GM18505 (cell line): ENCODE measurements at regions not wholly inside any gene's neighbourhood (a gene's known extent, or its start where the extent isn't known, plus 50 kb on each side); places are given as distances from the start of the nearest gene placed in this dataset.
"Not testable (repeated sequence)": the region's sequence is repeated elsewhere in the genome, so short reads cannot be mapped to it uniquely, and the experiment has no call there.

Source experiments
- ATAC-seq: cut with Tn5 transposase; IDR thresholded peaks from one replicate; pipeline ENCODE4 v1.9.1; 2021; ENCODE audit not compliant: unreplicated experiment
- POLR2A ChIP-seq: IDR thresholded peaks from 4 replicates; pipeline ENCODE4 v1.6.1; 2011; ENCODE audit warnings: borderline replicate concordance; ENCODE audit not compliant: insufficient read depth, insufficient read length; ENCODE audit errors: extremely low read depth

DNA sequence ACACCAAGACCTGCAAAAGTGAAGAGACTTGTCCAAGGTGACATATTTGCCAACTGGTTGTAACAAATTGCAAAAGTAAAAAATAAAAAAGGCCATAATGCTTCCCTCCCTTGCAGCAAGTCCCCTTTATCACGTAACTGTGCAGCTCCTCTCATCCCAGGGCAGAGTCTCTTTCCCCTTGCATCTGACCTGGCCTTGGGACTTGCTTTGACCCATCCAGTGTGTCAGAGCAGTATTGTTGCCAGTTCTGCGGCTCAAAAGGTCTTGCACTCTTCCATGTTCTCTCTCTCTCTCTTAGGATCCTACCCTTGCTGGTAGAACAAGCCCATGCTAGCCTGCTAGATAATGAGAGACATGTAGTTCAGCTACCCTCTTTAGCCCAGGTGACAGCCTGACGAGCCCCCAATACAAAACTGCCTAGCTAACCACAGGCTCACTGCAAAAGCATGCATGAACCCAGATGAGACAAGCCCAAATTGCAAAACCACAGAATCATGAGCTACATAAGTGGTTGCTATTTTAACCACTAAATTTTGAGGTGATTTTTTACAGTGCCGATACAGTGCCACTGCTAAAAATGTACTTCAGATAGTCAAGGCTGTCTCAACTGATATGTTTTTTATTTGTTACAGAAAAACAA is 289.5 kb upstream of the PPARGC1A start:
- no peak for TF ChIP-seq POLR2A
- no peak for ATAC-seq

DNA sequence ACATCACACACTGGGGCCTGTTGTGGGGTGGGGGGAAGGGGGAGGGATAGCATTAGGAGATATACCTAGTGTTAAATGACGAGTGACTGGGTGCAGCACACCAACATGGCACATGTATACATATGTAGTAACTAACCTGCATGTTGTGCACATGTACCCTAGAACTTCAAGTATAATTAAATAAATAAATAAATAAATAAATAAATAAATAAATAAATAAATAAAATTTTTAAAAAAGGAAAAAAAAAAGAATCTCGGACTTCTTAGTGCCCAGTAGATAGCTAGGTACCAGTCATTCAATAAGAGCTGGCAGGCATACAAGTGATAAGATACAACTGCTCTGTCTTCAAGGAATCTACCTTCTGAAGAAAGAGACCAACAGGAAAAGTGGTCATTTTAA is 287.6 kb upstream of the PPARGC1A start:
- ATAC-seq = not testable (repeated sequence)

DNA sequence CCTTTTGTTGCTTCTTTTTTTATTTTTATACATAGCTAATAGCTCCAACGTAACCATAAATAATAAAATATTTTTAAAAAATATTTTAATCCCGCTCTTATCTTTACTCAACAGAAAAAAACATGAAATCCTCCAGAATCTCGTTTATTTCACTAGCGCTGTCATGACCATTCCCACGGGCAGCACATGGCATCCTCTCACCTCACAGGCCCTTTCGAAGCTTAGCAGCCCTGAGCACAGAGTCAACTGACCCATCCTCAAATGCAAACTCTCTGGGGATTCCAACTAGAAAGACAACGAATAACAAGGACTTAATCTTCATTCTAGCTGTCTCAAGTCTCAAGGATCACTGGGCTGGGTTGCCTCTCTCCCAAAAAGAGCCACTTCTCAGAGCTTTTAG is 285.9 kb upstream of the PPARGC1A start:
- no peak for TF ChIP-seq POLR2A
- ATAC-seq = no peak

DNA sequence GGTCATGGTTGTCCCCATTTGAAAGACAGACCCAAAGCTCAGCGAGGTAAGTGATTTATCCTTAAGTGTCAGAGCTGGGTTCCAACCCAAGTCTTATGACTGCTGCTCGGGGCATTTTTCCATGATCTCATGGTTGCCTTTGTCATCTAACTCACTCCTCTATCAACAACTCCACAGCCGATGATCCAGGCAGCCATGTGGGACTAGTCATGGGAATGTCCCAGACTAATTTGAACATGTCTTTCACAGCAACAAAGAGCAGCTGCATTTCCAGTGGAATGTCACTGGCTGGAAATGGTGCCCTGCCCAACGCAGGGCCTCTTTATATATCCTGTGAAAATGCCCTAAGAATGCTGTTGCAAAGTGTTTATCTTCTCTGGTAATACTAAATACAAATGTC is 284.8 kb upstream of the PPARGC1A start:
- no peak for ATAC-seq
- TF ChIP-seq POLR2A = no peak

DNA sequence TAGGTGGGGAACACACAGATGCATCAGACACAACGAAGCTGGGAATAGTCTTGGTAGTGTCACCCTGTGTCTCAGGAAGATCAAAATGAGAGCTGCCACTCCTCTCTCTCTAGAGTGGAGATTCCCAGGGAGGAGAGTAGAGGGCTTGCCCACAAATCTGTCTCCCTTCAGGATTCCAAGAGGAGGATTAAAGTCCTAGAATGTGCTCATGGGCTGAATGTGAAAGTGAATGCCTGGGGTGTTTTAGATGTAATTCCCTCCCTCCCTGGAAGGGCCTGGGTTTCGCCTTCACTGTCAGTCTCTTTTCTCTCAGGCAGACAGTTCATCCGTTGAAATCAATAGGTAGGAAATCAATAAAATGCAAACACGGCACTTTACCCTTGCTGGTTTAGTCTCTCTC is 282.6 kb upstream of the PPARGC1A start:
- TF ChIP-seq POLR2A = no peak

DNA sequence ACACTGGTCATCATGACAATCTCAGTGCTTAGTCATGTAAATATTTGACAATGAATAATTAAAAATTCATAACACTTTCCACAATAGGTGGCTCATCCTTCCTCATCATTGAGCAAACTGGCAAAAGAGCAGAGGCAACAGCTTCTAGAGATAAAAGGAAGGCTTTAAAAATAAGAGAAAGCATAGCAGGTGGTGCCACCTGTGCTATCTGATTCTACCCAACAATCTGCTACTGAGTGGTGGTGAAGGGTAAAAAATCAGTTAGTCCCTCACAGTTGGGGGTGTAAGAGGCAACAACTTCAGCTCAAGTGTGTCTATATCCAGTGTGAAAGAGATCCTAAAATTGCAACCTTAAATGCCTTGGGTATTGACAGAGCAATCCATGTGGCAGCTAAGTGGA is 280.1 kb upstream of the PPARGC1A start:
- TF ChIP-seq POLR2A = no peak
- no peak for ATAC-seq

More for the DNA sequence above, 282.6 kb upstream of the PPARGC1A start:
- ATAC-seq = no peak

DNA sequence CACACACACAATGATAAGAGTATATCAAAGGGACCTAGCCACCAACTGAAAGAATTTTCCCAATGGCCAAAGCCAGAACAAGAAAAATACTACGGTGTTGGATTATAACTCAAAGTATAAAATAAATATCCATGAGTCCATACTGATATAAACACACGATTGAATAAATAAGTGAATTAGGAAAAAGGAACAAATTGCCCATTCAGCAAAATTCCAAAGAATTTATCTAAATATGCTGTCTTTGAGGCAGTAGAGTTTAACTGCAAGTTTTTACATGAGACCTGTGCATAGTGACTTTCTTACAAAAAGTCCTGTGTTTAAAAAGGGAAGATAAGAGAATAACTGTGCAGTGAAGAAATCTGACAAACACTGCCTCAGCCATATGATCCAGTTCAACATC is 278.8 kb upstream of the PPARGC1A start:
- no peak for TF ChIP-seq POLR2A
- no peak for ATAC-seq

DNA sequence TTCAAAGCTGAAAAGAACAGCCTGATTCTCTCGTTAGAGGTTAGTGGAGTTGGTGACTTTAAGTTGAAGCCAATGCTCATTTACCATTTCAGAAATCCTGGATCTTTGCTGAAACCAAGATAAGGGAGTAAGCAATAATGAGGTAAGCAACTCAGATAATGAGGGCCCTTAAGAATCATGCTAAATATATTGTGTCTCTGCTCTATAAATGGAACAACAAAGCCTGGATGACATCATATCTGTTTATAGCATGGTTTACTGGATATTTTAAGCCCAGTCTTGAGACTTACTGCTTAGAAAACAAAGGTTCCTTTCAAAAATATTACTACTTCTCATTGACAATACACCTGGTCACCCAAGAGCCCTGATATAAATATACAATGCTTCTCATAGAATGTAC is 276.7 kb upstream of the PPARGC1A start:
- ATAC-seq = no peak
- TF ChIP-seq POLR2A = no peak

DNA sequence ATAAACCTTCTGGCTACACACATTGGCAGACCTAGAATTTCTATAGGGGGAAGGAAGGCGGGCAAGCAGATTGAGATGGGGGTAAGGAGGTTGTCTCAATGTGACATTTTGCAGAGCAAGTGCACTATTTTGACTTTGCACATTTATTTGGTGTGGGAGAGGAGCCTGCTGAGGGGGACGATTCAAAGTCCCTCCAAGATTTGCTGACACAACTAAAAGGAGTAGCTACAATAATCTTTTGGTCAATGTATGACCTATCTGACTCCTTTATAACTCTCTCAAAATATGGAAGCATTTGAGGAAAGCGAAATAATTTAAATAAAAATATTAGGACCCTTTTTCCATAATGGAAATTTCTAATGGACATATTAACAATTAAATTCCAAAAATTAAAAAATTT is 274.9 kb upstream of the PPARGC1A start:
- TF ChIP-seq POLR2A = no peak
- no peak for ATAC-seq

DNA sequence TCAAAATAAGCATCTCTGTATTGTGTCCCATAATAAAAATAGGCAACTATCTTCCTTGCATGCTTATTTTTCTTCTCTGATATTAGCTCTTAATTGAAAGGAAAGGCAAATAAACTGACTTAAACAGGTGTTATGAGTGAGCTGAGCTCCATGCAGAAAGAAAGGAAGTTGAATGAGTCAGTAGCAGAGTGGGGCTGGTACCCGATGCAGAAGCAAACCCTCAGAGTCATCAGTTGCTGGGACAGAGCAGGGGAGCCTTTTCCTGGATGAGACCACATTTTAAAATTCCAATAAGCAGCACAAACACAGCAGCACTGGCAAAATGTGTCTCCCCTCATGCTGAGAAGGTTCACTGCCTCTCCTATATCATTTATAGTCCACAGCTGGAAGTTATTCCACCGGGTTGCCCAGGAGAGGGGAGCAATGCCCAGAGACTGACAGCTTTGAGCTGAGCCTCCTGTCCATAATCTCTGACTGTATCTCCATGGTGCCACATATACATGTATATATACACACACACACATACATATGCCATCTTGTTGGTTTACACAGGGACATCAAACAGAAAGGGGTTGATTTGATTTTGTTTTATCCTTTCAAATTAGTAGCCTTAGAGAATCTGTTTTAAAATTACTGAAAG is 274.3 kb upstream of the PPARGC1A start:
- no peak for ATAC-seq

DNA sequence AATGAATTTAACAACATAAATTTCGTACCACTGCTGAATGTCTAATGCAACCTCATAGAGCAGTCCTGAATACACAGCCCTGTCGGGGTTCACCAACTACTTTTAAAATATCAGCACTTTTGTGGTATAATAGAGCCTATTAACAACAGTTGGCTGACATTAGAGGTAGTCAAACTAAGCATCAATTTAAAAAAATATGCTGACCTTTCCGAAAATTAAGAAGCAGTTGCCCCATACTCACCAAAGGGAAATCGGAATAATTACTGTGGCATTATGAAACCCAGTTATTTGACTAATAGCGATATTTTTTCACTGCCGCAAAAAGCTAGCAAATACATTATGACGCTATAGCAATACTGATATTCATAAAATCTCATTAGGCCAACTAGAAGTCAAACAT is 273.5 kb upstream of the PPARGC1A start:
- ATAC-seq = no peak
- no peak for TF ChIP-seq POLR2A

More for the DNA sequence above, 274.3 kb upstream of the PPARGC1A start:
- no peak for TF ChIP-seq POLR2A

DNA sequence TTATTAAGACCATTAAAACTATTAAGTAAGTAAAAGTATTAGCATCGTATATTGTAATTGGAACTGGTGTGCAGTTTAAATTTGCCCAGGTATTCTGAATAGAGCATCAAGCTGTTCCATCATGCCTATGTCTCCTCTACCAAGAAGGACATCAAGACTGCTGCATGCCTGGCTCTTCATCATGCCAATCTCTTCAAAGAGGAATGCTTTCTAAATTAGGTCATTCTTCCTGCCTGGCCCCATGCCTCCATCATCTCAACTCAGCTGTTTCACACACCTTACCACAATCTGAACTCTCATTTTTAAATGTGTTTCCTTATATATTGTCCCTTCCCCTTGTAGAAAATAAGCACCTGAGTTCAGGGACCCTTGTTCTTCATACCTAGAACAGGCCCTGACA is 270.5 kb upstream of the PPARGC1A start:
- ATAC-seq = no peak
- no peak for TF ChIP-seq POLR2A

DNA sequence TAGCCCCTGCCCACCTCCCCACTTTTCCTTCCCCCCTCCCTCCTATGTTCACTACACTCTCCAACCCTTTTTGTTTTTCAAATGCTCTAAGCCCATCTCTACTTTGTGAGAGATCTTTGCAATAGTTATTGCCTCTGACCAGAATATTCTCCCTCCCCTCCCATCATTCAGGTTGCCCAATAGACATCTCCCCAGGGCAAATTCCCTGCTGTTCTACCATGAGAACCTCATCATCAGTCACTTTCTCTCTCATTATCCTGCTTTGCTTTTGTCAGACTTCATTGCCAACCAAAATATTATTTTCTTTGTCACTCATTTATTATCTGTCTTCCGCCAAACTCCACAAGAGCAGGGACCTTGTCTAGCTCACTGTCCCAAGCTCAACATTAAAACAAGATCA is 268.2 kb upstream of the PPARGC1A start:
- no peak for ATAC-seq

DNA sequence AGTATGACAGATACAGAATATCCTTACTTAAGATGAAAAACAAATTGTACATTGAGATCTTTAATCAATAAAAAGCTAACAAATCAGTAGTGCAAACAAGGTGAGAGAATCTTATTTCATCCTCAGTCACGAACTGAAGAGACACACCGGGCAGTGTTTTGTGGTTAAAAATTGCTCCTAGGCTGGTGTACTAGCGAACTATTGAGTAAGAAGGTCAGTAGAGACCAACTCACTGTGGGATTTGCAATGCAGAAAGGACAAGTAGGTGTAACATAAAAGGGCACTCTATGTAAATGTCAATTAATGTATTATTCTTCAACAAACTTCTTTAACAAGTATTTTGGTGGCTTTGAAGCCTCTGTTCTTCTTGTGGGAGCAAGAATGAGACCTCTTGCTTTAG is 260.2 kb upstream of the PPARGC1A start:
- TF ChIP-seq POLR2A = no peak
- ATAC-seq = no peak

More for the DNA sequence above, 268.2 kb upstream of the PPARGC1A start:
- no peak for TF ChIP-seq POLR2A

DNA sequence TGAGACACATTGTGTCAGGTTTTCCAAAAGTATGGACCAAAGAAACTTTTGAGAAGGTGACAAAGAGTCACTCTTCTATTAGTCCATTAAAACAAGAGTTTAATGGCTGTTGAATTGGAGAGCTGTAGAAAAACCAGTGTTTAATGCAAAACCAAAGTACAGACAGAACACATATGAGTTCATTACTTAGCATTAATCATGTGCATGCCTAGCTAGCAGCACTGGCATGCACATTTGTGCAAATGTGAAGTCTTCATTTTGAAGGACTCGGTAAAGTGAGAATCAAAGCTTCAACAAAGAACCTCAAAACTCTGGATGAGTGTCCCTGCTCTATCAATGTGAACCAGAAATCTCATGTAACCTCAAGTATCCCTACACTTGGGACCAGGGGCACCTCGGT is 256.3 kb upstream of the PPARGC1A start:
- ATAC-seq = no peak
- no peak for TF ChIP-seq POLR2A
